HG02571 (cell line): ENCODE measurements at regions not wholly inside any gene's neighbourhood (a gene's known extent, or its start where the extent isn't known, plus 50 kb on each side); places are given as distances from the start of the nearest gene placed in this dataset.
"Not testable (repeated sequence)": the region's sequence is repeated elsewhere in the genome, so short reads cannot be mapped to it uniquely, and the experiment has no call there.

Experiments
- ATAC-seq: cut with Tn5 transposase; IDR thresholded peaks from one replicate; pipeline ENCODE4 v1.9.1; 2021; ENCODE audit warnings: mild to moderate bottlenecking, moderate library complexity; ENCODE audit not compliant: unreplicated experiment

DNA sequence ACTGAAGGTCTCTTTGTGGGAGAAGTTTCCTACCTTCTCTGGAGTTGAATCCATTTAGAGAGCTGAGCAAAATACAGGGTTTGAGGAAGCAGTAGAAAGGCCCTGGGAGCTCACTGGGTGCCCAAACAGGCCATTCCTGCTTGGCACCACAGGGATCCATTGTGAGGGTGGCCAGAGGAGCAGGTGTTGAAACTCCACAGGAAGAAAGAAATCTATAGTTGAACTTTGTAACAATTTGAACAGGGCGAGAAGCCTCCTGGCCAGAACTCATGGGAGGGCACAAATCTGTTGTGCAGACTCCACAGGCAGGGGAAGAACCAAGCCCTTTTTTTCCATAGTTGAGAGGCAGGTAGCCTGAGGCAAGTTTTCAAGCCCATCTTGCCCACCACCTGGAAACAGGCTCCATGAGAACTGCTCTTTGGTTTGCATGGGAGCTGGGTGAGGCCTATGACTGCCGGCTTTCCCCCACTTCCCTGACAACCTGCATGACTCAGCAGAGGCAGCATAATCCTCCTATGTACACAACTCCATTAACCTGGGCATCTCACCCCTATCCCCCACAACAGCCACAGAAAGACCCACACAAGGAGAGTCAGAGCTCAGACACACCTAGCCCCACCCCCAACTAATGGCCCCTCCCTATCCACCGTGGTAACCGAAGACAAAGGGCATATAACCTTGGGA lies 1053.0 kb downstream of the TSN start:
- ATAC-seq: no peak

GRCh38 chr2:122812214-122812613 lies 1056.8 kb downstream of the TSN start:
- not testable (repeated sequence) for ATAC-seq

DNA sequence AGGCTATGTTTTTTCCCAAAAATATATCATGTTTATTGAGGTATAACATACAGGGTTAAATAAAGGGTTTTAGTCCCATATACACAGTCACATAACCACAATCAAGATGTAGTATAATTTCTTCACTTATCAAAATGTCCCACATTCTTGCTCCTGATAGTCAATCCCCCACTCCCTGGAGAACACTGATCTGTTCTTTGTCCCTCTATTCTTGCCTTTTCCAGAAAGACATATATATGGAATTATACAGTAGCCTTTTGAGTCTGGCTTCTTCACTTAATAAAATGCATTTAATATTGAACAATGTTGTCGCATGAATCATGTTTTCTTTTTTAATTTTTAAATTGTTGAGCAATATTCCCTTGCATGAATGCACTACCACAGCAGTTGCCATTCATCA lies 1059.7 kb downstream of the TSN start:
- no peak for ATAC-seq

DNA sequence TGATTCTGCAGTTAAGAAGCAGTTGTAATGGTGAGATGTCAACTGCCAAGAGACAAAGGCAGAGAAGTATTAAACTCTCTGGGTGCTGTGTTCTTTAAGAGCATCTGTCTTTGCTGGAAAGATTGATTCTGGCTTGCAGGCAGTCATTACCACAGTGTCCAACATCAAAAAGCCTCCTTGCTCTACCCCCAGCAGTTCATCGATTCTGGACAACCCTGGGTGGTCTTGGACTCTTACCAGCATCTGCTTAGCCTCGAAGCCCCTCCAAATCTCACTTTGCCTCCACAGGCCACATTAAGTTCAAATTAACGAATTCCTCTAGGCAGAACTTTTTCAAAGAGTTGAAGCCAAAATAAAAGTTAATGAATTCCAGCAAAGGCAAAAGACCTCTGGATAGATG lies 1061.4 kb downstream of the TSN start:
- no peak for ATAC-seq

- ATAC-seq: no peak
These were observed 1066.9 kb downstream of the TSN start for GRCh38 chr2:122822319-122822718.

GRCh38 chr2:122830157-122830556 lies 1074.7 kb downstream of the TSN start:
- no peak for ATAC-seq

DNA sequence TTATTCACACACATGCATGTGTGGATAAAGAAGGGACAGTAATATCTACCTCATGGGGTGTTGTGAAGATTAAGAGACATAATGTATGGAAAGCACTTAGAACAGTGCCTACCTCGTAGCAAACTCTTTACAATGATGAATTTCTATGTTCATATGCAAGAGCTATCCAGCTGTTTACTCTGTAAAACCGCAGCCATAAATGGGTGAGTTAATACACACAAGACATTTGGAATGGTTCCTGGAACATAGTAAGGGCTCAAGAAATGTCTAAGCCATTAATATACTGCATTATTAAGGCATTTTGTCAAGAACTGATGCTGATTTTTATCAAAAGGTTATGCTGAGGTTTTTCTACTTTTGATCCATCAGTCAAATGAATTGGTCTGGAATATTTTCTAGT lies 1076.2 kb downstream of the TSN start:
- no peak for ATAC-seq

- ATAC-seq: no peak
These were observed 1088.1 kb downstream of the TSN start for GRCh38 chr2:122843503-122843902.

GRCh38 chr2:122851161-122851560 lies 1095.7 kb downstream of the TSN start:
- no peak for ATAC-seq

GRCh38 chr2:122851972-122852531 lies 1096.6 kb downstream of the TSN start:
- ATAC-seq: no peak

- ATAC-seq: no peak
These were observed 1101.2 kb downstream of the TSN start for GRCh38 chr2:122856696-122857095.

GRCh38 chr2:122858075-122858702 lies 1102.7 kb downstream of the TSN start:
- ATAC-seq: no peak

- ATAC-seq: no peak
These were observed 1103.4 kb downstream of the TSN start for GRCh38 chr2:122858813-122859212.

- no peak for ATAC-seq
These were observed 1103.8 kb downstream of the TSN start for GRCh38 chr2:122859260-122859659.

DNA sequence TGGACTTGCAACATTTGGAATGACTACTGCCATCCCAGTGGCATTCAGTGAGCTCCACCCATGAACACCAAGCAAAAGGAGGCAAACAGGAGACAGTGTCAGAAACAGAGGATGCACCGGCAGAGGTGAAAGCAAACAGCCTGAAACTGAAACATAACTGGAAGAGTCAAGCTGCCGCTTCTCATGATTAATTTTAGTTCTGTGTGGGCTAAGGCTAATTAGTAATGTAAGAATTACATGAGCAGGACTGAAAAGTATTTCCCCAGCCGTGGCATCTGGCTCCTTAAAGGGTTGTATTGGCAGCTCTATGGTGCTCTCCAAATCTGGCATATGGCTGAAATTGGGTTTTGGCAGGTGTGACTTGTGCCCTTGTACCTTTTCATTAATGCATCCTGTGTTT lies 1108.1 kb downstream of the TSN start:
- peak; percentile 51 for ATAC-seq

- ATAC-seq: no peak
These were observed 1109.3 kb downstream of the TSN start for GRCh38 chr2:122864728-122865127.

GRCh38 chr2:122866095-122866494 lies 1110.6 kb downstream of the TSN start:
- no peak for ATAC-seq

- ATAC-seq: no peak
These were observed 1112.5 kb downstream of the TSN start for GRCh38 chr2:122867941-122868340.

GRCh38 chr2:122868646-122869275 lies 1113.3 kb downstream of the TSN start:
- ATAC-seq: no peak

GRCh38 chr2:122873951-122874350 lies 1118.5 kb downstream of the TSN start:
- no peak for ATAC-seq

GRCh38 chr2:122875091-122875865 lies 1119.8 kb downstream of the TSN start:
- no peak for ATAC-seq
